ENCODE measurements at regions not wholly inside any gene's neighbourhood (a gene's known extent, or its start where the extent isn't known, plus 50 kb on each side); places are given as distances from the start of the nearest gene placed in this dataset.

GRCh38 chr10:128497660-128498377 lies 371.6 kb upstream of the MKI67 start:
- Mint-ChIP-seq H3K27ac (no peak overlapping the region), H3K4me3 (no peak overlapping the region), H3K4me1 (ENCODE audit: unreplicated experiment) (peaks cover 4% of the 10 kb centered on the region), H3K9me3 (no peaks in the 10 kb centered on the region), H3K36me3 (no peaks in the 10 kb centered on the region), H3K27me3 (peaks cover 15% of the 10 kb centered on the region)
- TF ChIP-seq, protein P1, sequence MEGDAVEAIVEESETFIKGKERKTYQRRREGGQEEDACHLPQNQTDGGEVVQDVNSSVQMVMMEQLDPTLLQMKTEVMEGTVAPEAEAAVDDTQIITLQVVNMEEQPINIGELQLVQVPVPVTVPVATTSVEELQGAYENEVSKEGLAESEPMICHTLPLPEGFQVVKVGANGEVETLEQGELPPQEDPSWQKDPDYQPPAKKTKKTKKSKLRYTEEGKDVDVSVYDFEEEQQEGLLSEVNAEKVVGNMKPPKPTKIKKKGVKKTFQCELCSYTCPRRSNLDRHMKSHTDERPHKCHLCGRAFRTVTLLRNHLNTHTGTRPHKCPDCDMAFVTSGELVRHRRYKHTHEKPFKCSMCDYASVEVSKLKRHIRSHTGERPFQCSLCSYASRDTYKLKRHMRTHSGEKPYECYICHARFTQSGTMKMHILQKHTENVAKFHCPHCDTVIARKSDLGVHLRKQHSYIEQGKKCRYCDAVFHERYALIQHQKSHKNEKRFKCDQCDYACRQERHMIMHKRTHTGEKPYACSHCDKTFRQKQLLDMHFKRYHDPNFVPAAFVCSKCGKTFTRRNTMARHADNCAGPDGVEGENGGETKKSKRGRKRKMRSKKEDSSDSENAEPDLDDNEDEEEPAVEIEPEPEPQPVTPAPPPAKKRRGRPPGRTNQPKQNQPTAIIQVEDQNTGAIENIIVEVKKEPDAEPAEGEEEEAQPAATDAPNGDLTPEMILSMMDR (conservative IDR thresholded peaks at IDR 0.05) = no peak
- DNase-seq (ENCODE audit: extremely low spot score, unreplicated experiment) = no peak

- TF ChIP-seq, protein P1 (conservative IDR thresholded peaks at IDR 0.05) = no peak
- Mint-ChIP-seq H3K36me3 (no peaks in the 10 kb centered on the region), H3K4me1 (ENCODE audit: unreplicated experiment) (peaks cover 4% of the 10 kb centered on the region), H3K27me3 (peaks cover 16% of the 10 kb centered on the region), H3K27ac (no peak overlapping the region), H3K9me3 (no peaks in the 10 kb centered on the region), H3K4me3 (no peak overlapping the region)
- no peak for DNase-seq (ENCODE audit: extremely low spot score, unreplicated experiment)
Measured at GRCh38 chr10:128498378-128498730, 372.1 kb upstream of the MKI67 start.

DNA sequence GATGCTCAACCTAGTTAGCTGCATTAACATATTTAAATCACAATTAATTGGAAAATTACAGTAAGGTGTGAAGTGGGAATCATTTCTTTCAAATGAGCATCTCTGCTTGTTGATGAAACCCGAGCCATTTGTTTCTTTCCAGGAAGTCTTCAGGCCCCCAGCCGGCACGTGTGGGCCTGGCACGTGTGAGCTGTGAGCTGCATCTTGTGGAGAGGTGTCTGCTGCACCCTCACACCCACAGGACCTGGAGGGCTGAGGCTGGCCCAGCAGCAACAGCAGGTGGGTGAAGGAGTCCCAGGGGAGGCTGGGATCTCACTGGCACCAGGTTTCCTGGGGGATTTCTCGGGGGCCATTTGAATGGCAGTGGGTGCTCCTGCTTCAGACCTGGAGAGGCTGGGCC lies 372.5 kb upstream of the MKI67 start:
- no peaks in the 10 kb centered on the region for H3K9me3 Mint-ChIP-seq
- H3K4me3 Mint-ChIP-seq = no peak overlapping the region
- no peaks in the 10 kb centered on the region for H3K36me3 Mint-ChIP-seq
- TF ChIP-seq, protein P1 (conservative IDR thresholded peaks at IDR 0.05) = no peak
- H3K27ac Mint-ChIP-seq = no peak overlapping the region
- DNase-seq (ENCODE audit: extremely low spot score, unreplicated experiment) = no peak
- H3K27me3 Mint-ChIP-seq = peaks cover 13% of the 10 kb centered on the region
- peaks cover 4% of the 10 kb centered on the region for H3K4me1 Mint-ChIP-seq (ENCODE audit: unreplicated experiment)

DNA sequence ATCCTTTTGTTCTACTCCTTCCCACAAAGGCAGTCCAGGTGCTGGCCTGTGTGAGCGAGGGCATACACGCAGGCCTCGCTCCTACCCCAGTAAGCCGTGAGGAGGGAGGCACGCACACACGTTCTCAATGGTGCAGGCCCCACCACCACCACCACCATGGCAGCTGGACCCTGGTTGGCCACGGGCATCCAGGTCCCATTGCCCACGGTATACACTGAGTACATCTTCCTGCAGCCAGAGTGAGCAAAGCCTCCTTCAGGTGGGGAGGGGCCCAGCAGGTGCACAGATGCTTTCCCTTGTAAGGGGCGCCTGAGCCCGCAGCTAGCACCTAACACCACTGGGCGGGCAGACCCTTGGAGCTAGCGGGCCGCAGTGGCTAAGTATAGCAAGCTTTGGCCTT lies 373.3 kb upstream of the MKI67 start:
- H3K4me3 Mint-ChIP-seq = no peak overlapping the region
- no peaks in the 10 kb centered on the region for H3K36me3 Mint-ChIP-seq
- H3K9me3 Mint-ChIP-seq = no peaks in the 10 kb centered on the region
- DNase-seq (ENCODE audit: extremely low spot score, unreplicated experiment) = no peak
- H3K27me3 Mint-ChIP-seq = peaks cover 10% of the 10 kb centered on the region
- TF ChIP-seq, protein P1 (conservative IDR thresholded peaks at IDR 0.05) = no peak
- H3K27ac Mint-ChIP-seq = no peak overlapping the region
- H3K4me1 Mint-ChIP-seq (ENCODE audit: unreplicated experiment) = peaks cover 4% of the 10 kb centered on the region

GRCh38 chr10:128499956-128500355 lies 373.7 kb upstream of the MKI67 start:
- H3K27me3 Mint-ChIP-seq = peaks cover 10% of the 10 kb centered on the region
- no peaks in the 10 kb centered on the region for H3K36me3 Mint-ChIP-seq

More at GRCh38 chr10:128499956-128500355, 373.7 kb upstream of the MKI67 start:
- DNase-seq (ENCODE audit: extremely low spot score, unreplicated experiment) = no peak
- Mint-ChIP-seq H3K9me3 (no peaks in the 10 kb centered on the region), H3K4me3 (no peak overlapping the region), H3K27ac (no peak overlapping the region), H3K4me1 (ENCODE audit: unreplicated experiment) (peaks cover 4% of the 10 kb centered on the region)
- TF ChIP-seq, protein P1 (conservative IDR thresholded peaks at IDR 0.05) = no peak

Measured in type B pancreatic cell (in vitro differentiated cells).